Mesendoderm (in vitro differentiated cells): ENCODE measurements at regions not wholly inside any gene's neighbourhood (a gene's known extent, or its start where the extent isn't known, plus 50 kb on each side); places are given as distances from the start of the nearest gene placed in this dataset.

Source experiments
- DNase-seq: peaks from one replicate; pipeline ENCODE4 v3.0.0; 2013
- H2AK5ac ChIP-seq: 2 replicates; pipeline ENCODE4 v1.6.1; 2013; ENCODE audit warnings: low read length, inconsistent platforms
- H2BK120ac ChIP-seq: 2 replicates; pipeline ENCODE4 v1.6.1; 2013; ENCODE audit warnings: low read depth, mild to moderate bottlenecking, low read length, moderate library complexity, mixed read lengths
- H2BK15ac ChIP-seq: replicated peaks from 2 replicates; pipeline ENCODE4 v1.6.1; 2013; ENCODE audit warnings: low read depth, mild to moderate bottlenecking, moderate library complexity
- H2BK5ac ChIP-seq: 2 replicates; pipeline ENCODE4 v1.6.1; 2013; ENCODE audit warnings: low read length, inconsistent platforms
- H3K18ac ChIP-seq: 2 replicates; pipeline ENCODE4 v1.6.1; 2013; ENCODE audit warnings: mild to moderate bottlenecking, low read length, mixed read lengths
- H3K23ac ChIP-seq: one replicate; pipeline ENCODE4 v1.6.1; 2013; ENCODE audit warnings: low read length
- H3K27ac ChIP-seq: 2 replicates; pipeline ENCODE4 v1.5.1; 2013; ENCODE audit warnings: low read depth, mild to moderate bottlenecking, inconsistent platforms, low read length, moderate library complexity
- H3K27me3 ChIP-seq: 2 replicates; pipeline ENCODE4 v1.6.1; 2013; ENCODE audit warnings: low read length, control low read depth, mild to moderate bottlenecking, inconsistent platforms; ENCODE audit not compliant: insufficient read depth, poor library complexity
- H3K36me3 ChIP-seq: 2 replicates; pipeline ENCODE4 v1.6.1; 2013; ENCODE audit warnings: low read length, inconsistent platforms; ENCODE audit not compliant: control insufficient read depth, insufficient read depth
- H3K4ac ChIP-seq: one replicate; pipeline ENCODE4 v1.6.1; 2013; ENCODE audit warnings: low read depth, mild to moderate bottlenecking, low read length, moderate library complexity
- H3K4me1 ChIP-seq: 2 replicates; pipeline ENCODE4 v1.6.1; 2013; ENCODE audit warnings: low read depth, low read length, inconsistent platforms; ENCODE audit not compliant: control insufficient read depth
- H3K4me2 ChIP-seq: 2 replicates; pipeline ENCODE4 v1.6.1; 2013; ENCODE audit warnings: low read length
- H3K4me3 ChIP-seq: 2 replicates; pipeline ENCODE4 v1.5.1; 2013; ENCODE audit warnings: mild to moderate bottlenecking, low read length
- H3K56ac ChIP-seq: one replicate; pipeline ENCODE4 v1.6.1; 2013; ENCODE audit warnings: low read length
- H3K79me1 ChIP-seq: 2 replicates; pipeline ENCODE4 v1.6.1; 2013; ENCODE audit warnings: low read length, inconsistent platforms
- H3K79me2 ChIP-seq: 2 replicates; pipeline ENCODE4 v1.6.1; 2013; ENCODE audit warnings: mild to moderate bottlenecking, low read length; ENCODE audit not compliant: control insufficient read depth, insufficient read depth
- H3K9ac ChIP-seq: 2 replicates; pipeline ENCODE4 v1.6.1; 2013; ENCODE audit warnings: low read length, inconsistent platforms
- H4K5ac ChIP-seq: one replicate; pipeline ENCODE4 v1.6.1; 2013; ENCODE audit warnings: low read length
- H4K8ac ChIP-seq: one replicate; pipeline ENCODE4 v1.6.1; 2013; ENCODE audit warnings: low read depth, mild to moderate bottlenecking, control low read depth, low read length, moderate library complexity
- WGBS: extraction: QIAGEN DNeasy Blood & Tissue Kit; methylation state at CpG from one replicate; pipeline ENCODE4 v1.1.7; 2013; ENCODE audit warnings: low lambda C conversion rate, missing lambda C conversion rate; ENCODE audit not compliant: insufficient coverage; ENCODE audit errors: extremely low coverage; 5-methylcytosine and 5-hydroxymethylcytosine counted together

- H3K79me2 ChIP-seq, result no peaks in the 10 kb centered on the region
- no peak overlapping the region for H4K5ac ChIP-seq
- no peak overlapping the region for H3K56ac ChIP-seq
- no peak overlapping the region for H3K4me2 ChIP-seq
- H3K4me3 ChIP-seq, result no peak overlapping the region
- no peaks in the 10 kb centered on the region for H3K36me3 ChIP-seq
- no CpG with 5 or more reads among the region's 6 CpGs for WGBS
- peak; percentile 23 for DNase-seq
- H3K23ac ChIP-seq, result no peak overlapping the region
- H3K27me3 ChIP-seq, result no peaks in the 10 kb centered on the region
- H2BK5ac ChIP-seq, result no peak overlapping the region
- no peak overlapping the region for H3K4ac ChIP-seq
- no peaks in the 10 kb centered on the region for H3K79me1 ChIP-seq
- H3K4me1 ChIP-seq, result no peaks in the 10 kb centered on the region
- no peak overlapping the region for H2BK120ac ChIP-seq
- H3K27ac ChIP-seq, result no peak overlapping the region
- no peak overlapping the region for H2AK5ac ChIP-seq
- H2BK15ac ChIP-seq, result no peak overlapping the region
- H4K8ac ChIP-seq, result no peak overlapping the region
- no peak overlapping the region for H3K18ac ChIP-seq
- no peak overlapping the region for H3K9ac ChIP-seq
Measured at GRCh38 chr14:94677747-94678146, 65.6 kb downstream of the SERPINA3 start.

GRCh38 chr14:94677213-94677612 lies 65.0 kb downstream of the SERPINA3 start:
- DNase-seq, result no peak
- Histone ChIP-seq H3K4me2 (no peak overlapping the region), H2BK5ac (no peak overlapping the region), H4K8ac (no peak overlapping the region), H3K4me3 (no peak overlapping the region), H3K27ac (no peak overlapping the region), H3K4me1 (no peaks in the 10 kb centered on the region), H3K27me3 (no peaks in the 10 kb centered on the region), H3K79me1 (no peaks in the 10 kb centered on the region), H3K23ac (no peak overlapping the region), H3K18ac (no peak overlapping the region), H2AK5ac (no peak overlapping the region), H3K4ac (no peak overlapping the region), H3K56ac (no peak overlapping the region), H3K36me3 (no peaks in the 10 kb centered on the region), H3K79me2 (no peaks in the 10 kb centered on the region), H2BK15ac (no peak overlapping the region), H4K5ac (no peak overlapping the region), H2BK120ac (no peak overlapping the region), H3K9ac (no peak overlapping the region)
- no CpG with 5 or more reads among the region's 4 CpGs for WGBS

GRCh38 chr14:94676495-94677185 lies 64.4 kb downstream of the SERPINA3 start:
- no peak overlapping the region for H3K56ac ChIP-seq
- no peak for DNase-seq
- H3K79me1 ChIP-seq, result no peaks in the 10 kb centered on the region
- no peak overlapping the region for H3K9ac ChIP-seq
- H3K27me3 ChIP-seq, result no peaks in the 10 kb centered on the region
- no peak overlapping the region for H2BK120ac ChIP-seq
- WGBS, result no CpG with 5 or more reads among the region's 4 CpGs
- no peaks in the 10 kb centered on the region for H3K79me2 ChIP-seq
- H4K8ac ChIP-seq, result no peak overlapping the region
- no peak overlapping the region for H2BK15ac ChIP-seq
- H2BK5ac ChIP-seq, result no peak overlapping the region
- H3K23ac ChIP-seq, result no peak overlapping the region
- H3K36me3 ChIP-seq, result no peaks in the 10 kb centered on the region
- no peak overlapping the region for H3K27ac ChIP-seq
- H2AK5ac ChIP-seq, result no peak overlapping the region
- H4K5ac ChIP-seq, result no peak overlapping the region
- H3K4ac ChIP-seq, result no peak overlapping the region
- no peaks in the 10 kb centered on the region for H3K4me1 ChIP-seq
- H3K4me2 ChIP-seq, result no peak overlapping the region
- H3K18ac ChIP-seq, result no peak overlapping the region
- no peak overlapping the region for H3K4me3 ChIP-seq

GRCh38 chr14:94675036-94675435 lies 62.8 kb downstream of the SERPINA3 start:
- Histone ChIP-seq H3K79me2 (no peaks in the 10 kb centered on the region), H2AK5ac (no peak overlapping the region), H2BK120ac (no peak overlapping the region), H3K23ac (no peak overlapping the region), H3K36me3 (no peaks in the 10 kb centered on the region), H2BK5ac (no peak overlapping the region), H3K4me1 (no peaks in the 10 kb centered on the region), H3K4me2 (no peak overlapping the region), H3K9ac (no peak overlapping the region), H3K18ac (no peak overlapping the region), H3K27me3 (no peaks in the 10 kb centered on the region), H3K27ac (no peak overlapping the region), H4K5ac (no peak overlapping the region), H2BK15ac (no peak overlapping the region), H3K56ac (no peak overlapping the region), H3K4ac (no peak overlapping the region), H4K8ac (no peak overlapping the region), H3K79me1 (no peaks in the 10 kb centered on the region), H3K4me3 (no peak overlapping the region)
- DNase-seq, result no peak
- WGBS, result no CpG with 5 or more reads among the region's 8 CpGs

- H3K27me3 ChIP-seq, result no peaks in the 10 kb centered on the region
- no peak overlapping the region for H3K27ac ChIP-seq
- no peak overlapping the region for H2BK120ac ChIP-seq
- no CpG with 5 or more reads among the region's 12 CpGs for WGBS
- no peak overlapping the region for H2AK5ac ChIP-seq
- H4K8ac ChIP-seq, result no peak overlapping the region
- no peak for DNase-seq
- H3K4me1 ChIP-seq, result no peaks in the 10 kb centered on the region
- no peak overlapping the region for H3K4ac ChIP-seq
- no peaks in the 10 kb centered on the region for H3K79me2 ChIP-seq
- no peak overlapping the region for H2BK5ac ChIP-seq
- H3K36me3 ChIP-seq, result no peaks in the 10 kb centered on the region
- H3K4me2 ChIP-seq, result no peak overlapping the region
- no peak overlapping the region for H3K23ac ChIP-seq
- no peak overlapping the region for H3K56ac ChIP-seq
- no peak overlapping the region for H2BK15ac ChIP-seq
- no peak overlapping the region for H3K18ac ChIP-seq
- H3K79me1 ChIP-seq, result no peaks in the 10 kb centered on the region
- H3K9ac ChIP-seq, result no peak overlapping the region
- no peak overlapping the region for H4K5ac ChIP-seq
- no peak overlapping the region for H3K4me3 ChIP-seq
Measured at GRCh38 chr14:94673781-94674231, 61.6 kb downstream of the SERPINA3 start.
